ENCODE measurements at regions not wholly inside any gene's neighbourhood (a gene's known extent, or its start where the extent isn't known, plus 50 kb on each side); places are given as distances from the start of the nearest gene placed in this dataset.

DNA sequence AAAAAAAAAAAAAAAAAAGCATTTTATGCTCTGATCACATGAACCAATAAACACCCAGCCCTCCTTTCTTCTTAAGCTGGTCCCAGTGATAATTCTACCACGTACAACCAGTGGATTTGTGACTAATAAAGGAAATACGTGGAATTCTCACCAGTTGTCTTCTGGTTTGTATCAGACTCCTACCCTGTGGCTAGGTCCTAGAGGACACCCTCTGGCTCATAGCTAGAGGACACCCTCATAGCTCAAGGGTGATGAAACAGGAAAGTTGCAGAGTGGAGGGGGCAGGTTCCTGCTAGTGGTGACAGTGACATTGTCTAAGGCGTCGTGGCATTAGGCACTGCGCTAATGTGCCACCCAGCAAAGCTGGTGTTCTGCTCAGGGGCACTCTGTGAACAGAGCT, 167.8 kb downstream of the BCL11A start:
- no peaks in the 10 kb centered on the region for H3K27me3 ChIP-seq (ENCODE audit: control insufficient read depth, insufficient read depth, low read length)
- H3K36me3 ChIP-seq (ENCODE audit: control insufficient read depth, insufficient read depth, low read length), result no peaks in the 10 kb centered on the region
- no peak overlapping the region for H3K4me3 ChIP-seq (ENCODE audit: low read depth, low read length)
- DNase-seq (ENCODE audit: low read depth), result no peak
- ChIA-PET POLR2A (interaction anchor here (0.6 kb wide), 1 partner anchor 20 kb away, joined by 4 read pairs; no protein-coding TSS in a partner anchor), CTCF (no interaction called here)
- no peak for TF ChIP-seq CTCF (IDR thresholded peaks at IDR 0.05; ENCODE audit: insufficient read depth, low read depth, low read length)

DNA sequence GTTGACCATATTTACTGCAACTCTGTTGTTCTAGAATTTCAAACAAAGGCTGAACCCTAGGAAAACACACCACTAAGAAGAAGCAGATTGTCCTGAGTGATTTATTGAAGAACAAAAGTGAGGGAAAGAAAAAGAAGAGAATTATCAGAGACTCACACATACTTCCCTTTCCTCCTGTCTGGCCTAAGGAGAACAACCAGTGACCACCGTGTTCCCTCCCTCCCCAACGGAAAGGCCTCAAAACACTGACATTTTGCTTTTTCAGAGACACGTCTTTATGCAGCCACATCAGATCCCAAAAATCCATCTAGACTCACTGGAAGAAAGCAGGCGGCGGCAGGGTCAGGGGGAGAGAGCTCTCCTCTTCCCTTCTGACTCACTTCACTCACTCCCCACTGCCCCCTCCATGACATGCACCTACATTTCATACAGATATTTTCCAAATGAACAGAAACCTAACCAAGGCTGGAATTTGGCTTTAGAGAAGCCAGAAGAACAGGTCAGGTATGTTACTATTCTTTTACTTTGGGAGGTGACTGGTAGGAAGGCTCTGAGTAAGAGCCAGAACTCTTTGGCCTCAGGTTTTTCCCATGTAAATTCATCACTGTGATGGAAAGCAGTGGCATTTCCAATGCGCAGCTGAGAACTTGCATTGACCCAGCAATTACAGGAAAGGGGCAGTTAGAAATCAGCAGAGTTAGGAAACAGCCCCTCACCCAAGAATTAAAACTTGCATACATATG, 169.9 kb downstream of the BCL11A start:
- no peak overlapping the region for H3K4me3 ChIP-seq (ENCODE audit: low read depth, low read length)
- no peaks in the 10 kb centered on the region for H3K36me3 ChIP-seq (ENCODE audit: control insufficient read depth, insufficient read depth, low read length)
- no peak for DNase-seq (ENCODE audit: low read depth)
- POLR2A ChIA-PET, result no interaction called here
- no peaks in the 10 kb centered on the region for H3K27me3 ChIP-seq (ENCODE audit: control insufficient read depth, insufficient read depth, low read length)
- CTCF ChIA-PET, result no interaction called here
- no peak for TF ChIP-seq CTCF (IDR thresholded peaks at IDR 0.05; ENCODE audit: insufficient read depth, low read depth, low read length)

DNA sequence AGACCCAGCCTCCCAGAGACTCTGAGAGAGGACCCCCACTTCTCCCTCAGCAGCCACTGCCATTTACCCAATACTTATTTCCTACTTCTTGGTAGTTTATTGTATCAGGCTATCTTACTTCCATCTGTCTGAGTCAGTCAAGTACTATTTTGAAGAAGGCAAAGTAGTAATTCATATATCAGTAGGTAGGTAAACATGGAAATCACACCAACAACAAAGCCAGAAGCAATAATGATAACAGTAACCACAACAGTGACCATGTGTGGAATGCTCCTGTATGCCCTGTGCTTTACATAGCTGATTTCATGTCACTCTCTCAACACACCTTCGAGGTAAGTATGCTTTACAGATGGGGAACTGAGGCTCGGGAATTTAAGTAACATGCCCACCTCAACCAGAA, 173.0 kb downstream of the BCL11A start:
- ChIA-PET CTCF (no interaction called here), POLR2A (no interaction called here)
- no peak overlapping the region for H3K4me3 ChIP-seq (ENCODE audit: low read depth, low read length)
- H3K36me3 ChIP-seq (ENCODE audit: control insufficient read depth, insufficient read depth, low read length), result no peaks in the 10 kb centered on the region
- DNase-seq (ENCODE audit: low read depth), result no peak
- TF ChIP-seq CTCF (IDR thresholded peaks at IDR 0.05; ENCODE audit: insufficient read depth, low read depth, low read length), result no peak
- H3K27me3 ChIP-seq (ENCODE audit: control insufficient read depth, insufficient read depth, low read length), result no peaks in the 10 kb centered on the region; the same call in 1 of the 2 replicates

DNA sequence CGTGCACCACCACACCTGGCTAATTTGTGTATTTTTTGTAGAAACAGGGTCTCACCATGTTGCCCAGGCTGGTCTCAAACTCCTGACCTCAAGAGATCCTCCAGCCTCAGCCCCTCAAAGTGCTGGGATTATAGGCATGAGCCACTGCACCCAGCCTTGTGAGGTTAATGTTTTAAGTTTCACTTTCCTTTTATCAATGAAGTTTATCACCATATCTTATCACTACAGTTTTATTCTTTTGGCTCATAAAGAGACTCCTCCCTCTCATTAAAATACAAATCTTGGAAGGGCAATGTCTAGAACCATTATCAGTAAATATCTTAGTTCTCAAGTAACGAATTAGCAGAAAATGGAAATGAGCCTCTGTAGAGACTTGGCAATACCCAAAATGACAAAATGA, 173.8 kb downstream of the BCL11A start:
- no peak for TF ChIP-seq CTCF (IDR thresholded peaks at IDR 0.05; ENCODE audit: insufficient read depth, low read depth, low read length)
- POLR2A ChIA-PET, result no interaction called here
- no peaks in the 10 kb centered on the region; the same call in 1 of the 2 replicates for H3K27me3 ChIP-seq (ENCODE audit: control insufficient read depth, insufficient read depth, low read length)
- CTCF ChIA-PET, result no interaction called here
- no peak for DNase-seq (ENCODE audit: low read depth)
- no peaks in the 10 kb centered on the region for H3K36me3 ChIP-seq (ENCODE audit: control insufficient read depth, insufficient read depth, low read length)
- no peak overlapping the region for H3K4me3 ChIP-seq (ENCODE audit: low read depth, low read length)

DNA sequence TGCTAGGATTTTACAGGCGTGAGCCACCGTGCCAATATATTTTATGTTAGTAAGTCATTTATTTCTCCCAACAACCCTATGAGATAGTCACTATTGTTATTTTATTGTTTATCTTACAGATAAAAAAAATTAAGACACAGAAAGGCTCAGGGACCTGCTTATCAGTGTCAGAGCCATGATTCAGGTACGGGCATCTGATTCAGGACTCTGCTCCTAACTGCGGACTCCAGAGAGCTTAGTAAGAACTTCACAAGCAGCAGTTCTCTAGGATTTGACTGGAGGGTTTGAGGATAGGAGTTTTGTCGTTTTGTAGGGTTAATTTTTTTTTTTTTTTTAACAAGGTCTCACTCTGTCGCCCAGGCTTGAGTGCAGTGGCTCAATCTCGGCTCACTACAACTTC, 174.2 kb downstream of the BCL11A start:
- Histone ChIP-seq H3K36me3 (ENCODE audit: control insufficient read depth, insufficient read depth, low read length) (no peaks in the 10 kb centered on the region), H3K4me3 (ENCODE audit: low read depth, low read length) (no peak overlapping the region), H3K27me3 (ENCODE audit: control insufficient read depth, insufficient read depth, low read length) (no peaks in the 10 kb centered on the region; the same call in 1 of the 2 replicates)
- no peak for DNase-seq (ENCODE audit: low read depth)
- no peak for TF ChIP-seq CTCF (IDR thresholded peaks at IDR 0.05; ENCODE audit: insufficient read depth, low read depth, low read length)
- POLR2A ChIA-PET, result no interaction called here
- CTCF ChIA-PET, result interaction anchor here (0.9 kb wide), 1 partner anchor 171 kb away, joined by 4 read pairs; no protein-coding TSS in a partner anchor
